BE2C (cell line): ENCODE measurements at regions not wholly inside any gene's neighbourhood (a gene's known extent, or its start where the extent isn't known, plus 50 kb on each side); places are given as distances from the start of the nearest gene placed in this dataset.
A peak's percentile ranks its signal among the peaks of the same experiment; 100 is the strongest.

Source experiments
- DNase-seq: peaks from one replicate; pipeline ENCODE4 v3.0.0-alpha.2; 2020
- H3K27me3 ChIP-seq: fragments of 250-450 bp; sonication (Bioruptor Pico); 2 replicates; pipeline ENCODE4 v1.5.1; 2020; ENCODE audit warnings: mild to moderate bottlenecking
- H3K36me3 ChIP-seq: fragments of 250-450 bp; sonication (Bioruptor Pico); 2 replicates; pipeline ENCODE4 v1.5.1; 2020; ENCODE audit warnings: mild to moderate bottlenecking
- H3K4me1 ChIP-seq: fragments of 250-450 bp; sonication (Bioruptor Pico); 2 replicates; pipeline ENCODE4 v1.5.1; 2020
- H3K4me3 ChIP-seq: 2 replicates; pipeline ENCODE4 v1.5.1; 2011; ENCODE audit warnings: low read depth, low read length
- H3K9me3 ChIP-seq: fragments of 250-450 bp; sonication (Bioruptor Pico); 2 replicates; pipeline ENCODE4 v1.5.1; 2020
- TF ChIP-seq, protein P1 (sequence below): IDR thresholded peaks from 2 replicates; pipeline ENCODE4 v1.5.1; 2012; ENCODE audit warnings: mild to moderate bottlenecking, low read depth, low read length

DNA sequence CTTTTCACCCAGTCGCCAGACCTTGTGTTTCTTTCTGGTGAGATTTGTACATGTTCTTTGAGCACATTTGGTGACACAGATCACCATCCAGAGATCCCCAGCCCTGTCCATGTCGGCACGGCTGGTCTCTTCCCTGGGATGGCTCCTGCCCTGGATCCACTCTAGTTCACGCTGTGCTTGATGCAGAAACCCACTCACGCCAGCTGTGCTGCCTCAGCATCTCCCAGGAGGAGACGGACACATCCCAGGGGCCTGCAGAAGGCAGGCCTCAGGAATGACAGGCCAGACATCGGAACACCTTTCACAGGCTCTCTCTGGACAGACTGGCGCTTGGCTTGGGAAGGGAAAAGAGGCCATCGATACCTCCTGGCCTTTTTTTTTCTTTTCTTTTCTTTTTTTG lies 203.6 kb downstream of the ACKR3 start:
- no peaks in the 10 kb centered on the region for H3K36me3 ChIP-seq
- no peaks in the 10 kb centered on the region for H3K9me3 ChIP-seq
- TF ChIP-seq, protein P1, sequence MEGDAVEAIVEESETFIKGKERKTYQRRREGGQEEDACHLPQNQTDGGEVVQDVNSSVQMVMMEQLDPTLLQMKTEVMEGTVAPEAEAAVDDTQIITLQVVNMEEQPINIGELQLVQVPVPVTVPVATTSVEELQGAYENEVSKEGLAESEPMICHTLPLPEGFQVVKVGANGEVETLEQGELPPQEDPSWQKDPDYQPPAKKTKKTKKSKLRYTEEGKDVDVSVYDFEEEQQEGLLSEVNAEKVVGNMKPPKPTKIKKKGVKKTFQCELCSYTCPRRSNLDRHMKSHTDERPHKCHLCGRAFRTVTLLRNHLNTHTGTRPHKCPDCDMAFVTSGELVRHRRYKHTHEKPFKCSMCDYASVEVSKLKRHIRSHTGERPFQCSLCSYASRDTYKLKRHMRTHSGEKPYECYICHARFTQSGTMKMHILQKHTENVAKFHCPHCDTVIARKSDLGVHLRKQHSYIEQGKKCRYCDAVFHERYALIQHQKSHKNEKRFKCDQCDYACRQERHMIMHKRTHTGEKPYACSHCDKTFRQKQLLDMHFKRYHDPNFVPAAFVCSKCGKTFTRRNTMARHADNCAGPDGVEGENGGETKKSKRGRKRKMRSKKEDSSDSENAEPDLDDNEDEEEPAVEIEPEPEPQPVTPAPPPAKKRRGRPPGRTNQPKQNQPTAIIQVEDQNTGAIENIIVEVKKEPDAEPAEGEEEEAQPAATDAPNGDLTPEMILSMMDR, result no peak
- no peak overlapping the region for H3K4me3 ChIP-seq
- DNase-seq, result no peak
- no peaks in the 10 kb centered on the region for H3K27me3 ChIP-seq
- peaks cover 7% of the 10 kb centered on the region; the same call in 1 of the 2 replicates for H3K4me1 ChIP-seq

DNA sequence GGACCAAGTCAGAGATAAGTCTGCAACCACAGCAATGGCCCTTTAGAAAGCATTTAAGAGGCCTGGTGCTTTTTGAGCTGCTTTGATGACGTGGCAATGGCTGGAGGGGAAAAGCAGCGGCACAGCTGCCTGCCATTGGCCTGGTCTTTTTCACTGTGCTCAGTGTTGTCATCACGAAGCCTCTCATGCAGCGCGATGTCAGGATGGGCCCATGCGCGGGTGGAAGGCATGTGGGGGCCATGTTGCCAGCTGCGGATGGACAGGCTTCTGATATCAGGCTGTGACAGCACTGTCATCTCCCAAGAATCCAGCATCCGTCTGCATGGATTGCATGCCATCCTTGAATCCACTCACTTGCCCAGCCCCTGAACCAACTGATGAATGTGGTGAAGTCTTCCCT lies 204.5 kb downstream of the ACKR3 start:
- Histone ChIP-seq H3K36me3 (no peaks in the 10 kb centered on the region), H3K9me3 (no peaks in the 10 kb centered on the region), H3K27me3 (no peaks in the 10 kb centered on the region), H3K4me3 (no peak overlapping the region), H3K4me1 (peaks cover 7% of the 10 kb centered on the region; the same call in 1 of the 2 replicates)
- DNase-seq, result peak; percentile 67
- TF ChIP-seq, protein P1, result no peak

DNA sequence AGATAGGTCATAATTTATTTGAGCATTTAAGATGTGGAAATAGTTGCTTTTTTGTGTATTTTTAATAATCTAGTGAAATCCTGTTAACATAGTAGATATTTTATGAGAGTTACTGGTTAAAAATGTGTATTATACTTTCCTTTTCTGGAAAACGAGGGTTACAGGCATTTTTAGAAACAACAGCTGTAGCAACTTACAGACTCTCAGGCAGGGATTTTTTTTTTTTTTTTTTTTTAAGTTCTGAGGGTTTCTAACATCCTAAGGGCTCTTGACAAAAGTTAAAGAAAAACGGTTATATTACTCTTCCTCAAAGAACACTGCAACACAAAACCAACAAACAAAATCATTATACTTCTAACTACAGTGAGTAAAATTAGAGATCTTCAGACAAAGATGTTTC lies 205.9 kb downstream of the ACKR3 start:
- H3K9me3 ChIP-seq, result no peaks in the 10 kb centered on the region
- H3K36me3 ChIP-seq, result no peaks in the 10 kb centered on the region
- TF ChIP-seq, protein P1, result no peak
- H3K4me1 ChIP-seq, result peaks cover 7% of the 10 kb centered on the region; the same call in 1 of the 2 replicates
- no peak overlapping the region for H3K4me3 ChIP-seq
- H3K27me3 ChIP-seq, result 0 out of 2 replicates have a peak, but pooled peaks cover 2% of the 10 kb centered on the region
- DNase-seq, result no peak

DNA sequence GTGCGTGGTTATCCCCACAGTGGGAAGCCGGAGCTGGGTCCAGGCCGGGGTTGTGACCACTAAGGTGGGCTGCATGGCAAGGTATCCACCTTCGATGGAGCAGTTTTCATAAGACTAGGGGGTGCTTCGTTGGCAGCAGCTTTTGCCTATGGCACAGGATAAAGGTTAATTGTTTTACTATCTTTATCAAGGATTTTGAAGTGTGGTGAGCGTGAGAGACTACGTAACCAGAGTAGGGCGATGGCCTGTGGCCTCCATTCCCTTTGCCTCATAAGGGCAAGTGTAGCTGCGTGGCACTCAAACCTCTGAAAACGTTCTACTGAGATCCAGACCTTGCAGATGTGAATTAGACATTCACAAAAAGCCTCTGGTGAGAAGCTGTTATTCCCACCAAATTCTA lies 206.6 kb downstream of the ACKR3 start:
- Histone ChIP-seq H3K4me3 (no peak overlapping the region), H3K36me3 (no peaks in the 10 kb centered on the region), H3K4me1 (peaks cover 7% of the 10 kb centered on the region; the same call in 1 of the 2 replicates), H3K27me3 (0 out of 2 replicates have a peak, but pooled peaks cover 2% of the 10 kb centered on the region), H3K9me3 (no peaks in the 10 kb centered on the region)
- TF ChIP-seq, protein P1, result no peak
- no peak for DNase-seq

DNA sequence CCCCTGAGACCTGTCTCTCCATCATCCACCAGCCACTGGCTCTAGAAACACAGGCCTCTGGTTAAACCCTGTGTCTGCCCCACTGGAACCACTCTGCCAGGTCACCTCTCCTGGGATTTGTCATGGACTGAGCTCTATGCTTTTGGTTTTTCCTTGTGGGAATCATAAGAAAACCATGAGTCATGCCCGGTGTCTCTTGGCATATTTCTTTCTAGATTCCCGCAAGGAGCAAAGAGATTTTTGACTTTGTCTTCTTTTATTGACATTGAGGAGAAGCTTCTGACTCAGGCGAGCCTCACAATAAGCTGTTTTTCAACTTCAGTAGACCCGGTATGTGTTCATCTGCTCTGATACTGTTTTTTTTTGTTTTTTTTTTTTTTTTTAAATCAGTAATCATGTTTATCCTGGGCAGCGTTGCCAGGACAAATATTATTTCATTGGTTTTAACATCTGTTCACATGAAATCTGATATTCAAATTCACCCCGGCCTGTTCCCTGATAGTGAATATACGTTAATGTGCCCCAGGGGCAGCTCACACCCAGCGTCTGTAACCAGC lies 207.1 kb downstream of the ACKR3 start:
- Histone ChIP-seq H3K4me3 (no peak overlapping the region), H3K27me3 (peaks cover 2% of the 10 kb centered on the region; the same call in 1 of the 2 replicates), H3K9me3 (no peaks in the 10 kb centered on the region), H3K36me3 (no peaks in the 10 kb centered on the region), H3K4me1 (peaks cover 7% of the 10 kb centered on the region; the same call in 1 of the 2 replicates)
- DNase-seq, result no peak
- TF ChIP-seq, protein P1, result no peak

DNA sequence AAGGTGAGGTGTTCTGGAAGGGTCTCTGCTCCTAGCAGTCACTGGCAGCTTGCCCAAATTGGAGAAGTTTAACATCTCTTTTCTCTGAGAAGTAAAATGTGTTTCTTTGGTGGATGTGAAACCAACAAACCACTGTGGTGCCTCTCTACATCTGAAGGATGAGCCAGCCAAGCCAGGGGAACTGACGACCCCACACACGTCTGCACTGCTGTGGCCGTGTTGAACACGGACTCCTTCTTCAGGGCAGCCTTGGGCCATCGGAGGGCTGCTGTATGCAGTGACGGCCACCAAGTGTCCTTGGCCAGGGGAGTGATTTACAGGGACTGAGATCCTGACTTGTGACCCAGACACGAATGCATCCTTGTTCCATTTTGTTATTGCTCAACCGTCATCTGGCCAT lies 207.8 kb downstream of the ACKR3 start:
- Histone ChIP-seq H3K4me3 (no peak overlapping the region), H3K4me1 (peaks cover 7% of the 10 kb centered on the region; the same call in 1 of the 2 replicates), H3K27me3 (peaks cover 2% of the 10 kb centered on the region; the same call in 1 of the 2 replicates), H3K36me3 (no peaks in the 10 kb centered on the region), H3K9me3 (no peaks in the 10 kb centered on the region)
- TF ChIP-seq, protein P1, result no peak
- DNase-seq, result no peak
